HEK293 (cell line): ENCODE measurements at regions not wholly inside any gene's neighbourhood (a gene's known extent, or its start where the extent isn't known, plus 50 kb on each side); places are given as distances from the start of the nearest gene placed in this dataset.

Experiments used
- CTCF ChIA-PET: fragments of 350-600 bp; formaldehyde crosslinking; extraction: SDS; loops from one replicate; lab custom pipeline; 2021; ENCODE audit warnings: antibody characterized with exemption; lab: Yijun Ruan, JAX
- POLR2A ChIA-PET: fragments of 300-600 bp; formaldehyde crosslinking; extraction: SDS; loops from one replicate; lab custom pipeline; 2020; ENCODE audit warnings: antibody characterized with exemption, inconsistent platforms; lab: Yijun Ruan, JAX
- H3K27ac ChIP-seq: fragments of 200-500 bp; sonication (Bioruptor generic); 2 replicates; pipeline ENCODE4 v1.5.1; 2014; ENCODE audit warnings: low read depth, low read length, control low read depth, inconsistent platforms; ENCODE audit errors: extremely low read depth
- H3K36me3 ChIP-seq, 2 experiments: fragments of 200-500 bp in 1 of 2; sonication (Bioruptor generic) in 1 of 2; 1 replicate in 1 of 2; 2 replicates in 1 of 2; pipeline ENCODE4 v1.5.1; 2014 to 2017; ENCODE audit warnings: inconsistent platforms in 2 of 2, low read length in 2 of 2; ENCODE audit not compliant: control insufficient read depth in 2 of 2, insufficient read depth in 1 of 2
- H3K4me1 ChIP-seq: fragments of 200-500 bp; sonication (Bioruptor generic); 2 replicates; pipeline ENCODE4 v1.5.1; 2014; ENCODE audit warnings: mild to moderate bottlenecking, low read length, inconsistent platforms; ENCODE audit not compliant: control insufficient read depth, insufficient read depth
- H3K4me3 ChIP-seq: 2 replicates; pipeline ENCODE4 v1.5.1; 2011; ENCODE audit warnings: low read depth, mild to moderate bottlenecking, control low read depth, low read length, moderate library complexity
- H3K9me3 ChIP-seq: fragments of 200-500 bp; sonication (Bioruptor generic); 2 replicates; pipeline ENCODE4 v1.5.1; 2014; ENCODE audit warnings: low read depth, low read length, inconsistent platforms; ENCODE audit not compliant: control insufficient read depth, insufficient read depth
- IKZF3 ChIP-seq: fragments of 450-650 bp; IDR thresholded peaks from 2 replicates; pipeline ENCODE4 v1.5.0; 2018; ENCODE audit warnings: missing biosample characterization, mild to moderate bottlenecking, missing genetic modification characterization, moderate library complexity
- MEIS1 ChIP-seq: sonication (generic); formaldehyde crosslinking; IDR thresholded peaks from 2 replicates; pipeline ENCODE4 v1.8.1; 2022; ENCODE audit warnings: missing genetic modification reagents, mild to moderate bottlenecking, borderline replicate concordance
- PRDM1 ChIP-seq: fragments of 450-650 bp; formaldehyde crosslinking; IDR thresholded peaks from 2 replicates; pipeline ENCODE4; 2016; ENCODE audit warnings: missing biosample characterization, missing genetic modification characterization
- PRDM10 ChIP-seq: fragments of 450-650 bp; formaldehyde crosslinking; IDR thresholded peaks from 2 replicates; pipeline ENCODE4 v1.5.1; 2016; ENCODE audit warnings: missing biosample characterization, missing genetic modification characterization
- RBAK ChIP-seq: fragments of 450-650 bp; formaldehyde crosslinking; IDR thresholded peaks from 2 replicates; pipeline ENCODE4 v1.5.1; 2016; ENCODE audit warnings: missing biosample characterization, missing genetic modification characterization
- TRIM28 ChIP-seq: IDR thresholded peaks from 2 replicates; pipeline ENCODE4 v1.6.1; 2011; ENCODE audit warnings: low read length, control low read depth, borderline replicate concordance
- ZBTB17 ChIP-seq: fragments of 450-650 bp; formaldehyde crosslinking; IDR thresholded peaks from 2 replicates; pipeline ENCODE4 v1.5.1; 2016; ENCODE audit warnings: missing biosample characterization, missing genetic modification characterization
- ZBTB48 ChIP-seq: fragments of 450-650 bp; formaldehyde crosslinking; IDR thresholded peaks from 2 replicates; pipeline ENCODE4 v1.5.1; 2016; ENCODE audit warnings: missing biosample characterization, missing genetic modification characterization
- ZBTB6 ChIP-seq: fragments of 450-650 bp; formaldehyde crosslinking; IDR thresholded peaks from 2 replicates; pipeline ENCODE4 v1.5.1; 2017; ENCODE audit warnings: missing biosample characterization, missing genetic modification characterization
- ZNF132 ChIP-seq: fragments of 450-650 bp; formaldehyde crosslinking; IDR thresholded peaks from 2 replicates; pipeline ENCODE4 v1.5.1; 2017; ENCODE audit warnings: missing biosample characterization, missing genetic modification characterization, borderline replicate concordance
- ZNF133 ChIP-seq: fragments of 450-650 bp; formaldehyde crosslinking; IDR thresholded peaks from 2 replicates; pipeline ENCODE4 v1.5.1; 2016; ENCODE audit warnings: missing biosample characterization, missing genetic modification characterization
- ZNF16 ChIP-seq: fragments of 450-650 bp; formaldehyde crosslinking; IDR thresholded peaks from 2 replicates; pipeline ENCODE4 v1.5.1; 2016; ENCODE audit warnings: low read depth, missing biosample characterization, missing genetic modification characterization
- ZNF175 ChIP-seq: fragments of 450-650 bp; formaldehyde crosslinking; IDR thresholded peaks from 2 replicates; pipeline ENCODE4 v1.5.1; 2016; ENCODE audit warnings: missing biosample characterization, missing genetic modification characterization
- ZNF202 ChIP-seq: fragments of 450-650 bp; formaldehyde crosslinking; IDR thresholded peaks from 2 replicates; pipeline ENCODE4 v1.5.1; 2016; ENCODE audit warnings: missing biosample characterization, missing genetic modification characterization, borderline replicate concordance
- ZNF211 ChIP-seq: fragments of 450-650 bp; formaldehyde crosslinking; IDR thresholded peaks from 2 replicates; pipeline ENCODE4 v1.5.1; 2016; ENCODE audit warnings: low read depth, missing biosample characterization, missing genetic modification characterization
- ZNF280C ChIP-seq: fragments of 450-650 bp; formaldehyde crosslinking; IDR thresholded peaks from 2 replicates; pipeline ENCODE4 v1.5.1; 2016; ENCODE audit warnings: missing biosample characterization, missing genetic modification characterization
- ZNF354C ChIP-seq: fragments of 450-650 bp; formaldehyde crosslinking; IDR thresholded peaks from 2 replicates; pipeline ENCODE4 v1.5.1; 2016; ENCODE audit warnings: missing biosample characterization, missing genetic modification characterization, low read depth, borderline replicate concordance
- ZNF423 ChIP-seq: fragments of 450-650 bp; formaldehyde crosslinking; IDR thresholded peaks from 2 replicates; pipeline ENCODE4 v1.5.1; 2016; ENCODE audit warnings: missing biosample characterization, missing genetic modification characterization
- ZNF473 ChIP-seq: fragments of 450-650 bp; formaldehyde crosslinking; IDR thresholded peaks from 2 replicates; pipeline ENCODE4 v1.5.1; 2017; ENCODE audit warnings: missing biosample characterization, missing genetic modification characterization
- ZNF521 ChIP-seq: fragments of 450-650 bp; formaldehyde crosslinking; IDR thresholded peaks from 2 replicates; pipeline ENCODE4 v1.5.1; 2017; ENCODE audit warnings: missing biosample characterization, mild to moderate bottlenecking, missing genetic modification characterization
- ZNF555 ChIP-seq: fragments of 450-650 bp; formaldehyde crosslinking; conservative IDR thresholded peaks from 2 replicates; pipeline ENCODE4 v1.5.1; 2017; ENCODE audit warnings: missing biosample characterization, mild to moderate bottlenecking, missing genetic modification characterization, inconsistent platforms
- ZNF580 ChIP-seq: fragments of 450-650 bp; formaldehyde crosslinking; IDR thresholded peaks from 2 replicates; pipeline ENCODE4 v1.5.1; 2016; ENCODE audit warnings: missing biosample characterization, missing genetic modification characterization
- ZNF639 ChIP-seq: fragments of 450-650 bp; formaldehyde crosslinking; IDR thresholded peaks from 2 replicates; pipeline ENCODE4 v1.5.1; 2016; ENCODE audit warnings: missing biosample characterization, missing genetic modification characterization
- ZNF664 ChIP-seq: fragments of 450-650 bp; formaldehyde crosslinking; IDR thresholded peaks from 2 replicates; pipeline ENCODE4 v1.5.1; 2016; ENCODE audit warnings: missing biosample characterization, missing genetic modification characterization
- ZNF677 ChIP-seq: fragments of 450-650 bp; IDR thresholded peaks from 2 replicates; pipeline ENCODE4 v1.5.0; 2018; ENCODE audit warnings: missing biosample characterization, mild to moderate bottlenecking, missing genetic modification characterization, moderate library complexity
- ZNF785 ChIP-seq: fragments of 450-650 bp; formaldehyde crosslinking; IDR thresholded peaks from 2 replicates; pipeline ENCODE4 v1.5.1; 2016; ENCODE audit warnings: missing biosample characterization, missing genetic modification characterization
- ZNF792 ChIP-seq: fragments of 450-650 bp; formaldehyde crosslinking; IDR thresholded peaks from 2 replicates; pipeline ENCODE4 v1.5.1; 2016; ENCODE audit warnings: missing biosample characterization, missing genetic modification characterization

GRCh38 chr18:40529478-40529877 lies 1425.6 kb upstream of the PIK3C3 start:
- Histone ChIP-seq H3K36me3 (no peaks in the 10 kb centered on the region), H3K27ac (no peak overlapping the region), H3K4me3 (no peak overlapping the region), H3K9me3 (no peaks in the 10 kb centered on the region), H3K4me1 (no peaks in the 10 kb centered on the region)
- TF ChIP-seq ZNF423 (tag by site-specific recombination) (no peak), PRDM10 (tag by site-specific recombination) (no peak), TRIM28 (no peak), ZNF785 (no peak), ZNF521 (tag by site-specific recombination) (no peak), ZNF132 (no peak), ZNF16 (tag by site-specific recombination) (no peak), RBAK (tag by site-specific recombination) (no peak), ZNF211 (tag by site-specific recombination) (no peak), ZNF473 (tag by site-specific recombination) (no peak)
- CTCF ChIA-PET, result interaction anchor here (1.0 kb wide), 1 partner anchor 9 kb away, joined by 3 read pairs; no protein-coding TSS in a partner anchor
- POLR2A ChIA-PET, result no interaction called here

GRCh38 chr18:40524881-40525280 lies 1430.2 kb upstream of the PIK3C3 start:
- Histone ChIP-seq H3K36me3 (no peaks in the 10 kb centered on the region), H3K4me1 (no peaks in the 10 kb centered on the region), H3K4me3 (no peak overlapping the region), H3K9me3 (no peaks in the 10 kb centered on the region), H3K27ac (no peak overlapping the region)
- CTCF ChIA-PET, result no interaction called here
- POLR2A ChIA-PET, result no interaction called here
- TF ChIP-seq ZNF555 (tag by site-specific recombination), result no peak
- TF ChIP-seq MEIS1, result no peak
- no peak for TF ChIP-seq ZBTB48
- no peak for TF ChIP-seq ZNF792 (tag by site-specific recombination)
- TF ChIP-seq ZNF202 (tag by site-specific recombination), result no peak
- no peak for TF ChIP-seq ZNF175 (tag by site-specific recombination)
- TF ChIP-seq ZNF280C, result no peak
- TF ChIP-seq ZNF664 (tag by site-specific recombination), result no peak
- no peak for TF ChIP-seq ZNF133 (tag by site-specific recombination)
- TF ChIP-seq RBAK (tag by site-specific recombination), result no peak
- no peak for TF ChIP-seq IKZF3 (tag by site-specific recombination)
- TF ChIP-seq ZNF354C (tag by site-specific recombination), result no peak
- no peak for TF ChIP-seq ZBTB17 (tag by site-specific recombination)
- TF ChIP-seq ZNF677 (tag by site-specific recombination), result no peak
- TF ChIP-seq PRDM1 (tag by site-specific recombination), result no peak
- no peak for TF ChIP-seq ZNF639 (tag by site-specific recombination)
- no peak for TF ChIP-seq ZNF580 (tag by site-specific recombination)
- TF ChIP-seq ZBTB6 (tag by site-specific recombination), result no peak
